Fibroblast of lung (primary cell): ENCODE measurements at regions not wholly inside any gene's neighbourhood (a gene's known extent, or its start where the extent isn't known, plus 50 kb on each side); places are given as distances from the start of the nearest gene placed in this dataset.
A peak's percentile ranks its signal among the peaks of the same experiment; 100 is the strongest.

Source experiments
- DNase-seq, 2 donors: peaks; one replicate each; pipeline versions ENCODE4 v3.0.0 to v3.0.0-alpha.2; 2010; ENCODE audit warnings: low read depth in 2 of 2
- H2AFZ ChIP-seq: 2 replicates; pipeline ENCODE4 v1.5.1; 2012; ENCODE audit warnings: low read length, control low read depth, inconsistent platforms
- H3K27ac ChIP-seq: 2 replicates; pipeline ENCODE4 v1.5.1; 2011; ENCODE audit warnings: low read length, control low read depth; ENCODE audit not compliant: insufficient read depth
- H3K27me3 ChIP-seq: 2 replicates; pipeline ENCODE4 v1.5.1; 2011; ENCODE audit warnings: mild to moderate bottlenecking, low read length; ENCODE audit not compliant: control insufficient read depth, insufficient read depth
- H3K36me3 ChIP-seq: 2 replicates; pipeline ENCODE4 v1.5.1; 2011; ENCODE audit warnings: low read length; ENCODE audit not compliant: control insufficient read depth, insufficient read depth
- H3K4me1 ChIP-seq: 2 replicates; pipeline ENCODE4 v1.5.1; 2011; ENCODE audit warnings: low read length; ENCODE audit not compliant: control insufficient read depth, insufficient read depth; ENCODE audit errors: extremely low read depth
- H3K4me2 ChIP-seq: 2 replicates; pipeline ENCODE4 v1.5.1; 2011; ENCODE audit warnings: low read length, control low read depth; ENCODE audit not compliant: insufficient read depth; ENCODE audit errors: extremely low read depth
- H3K4me3 ChIP-seq, 4 experiments: fragments of 200-600 bp in 1 of 4; sonication (generic) in 1 of 4; replicated peaks in 1 of 4; 2 replicates each; pipeline ENCODE4 v1.5.1; 2011 to 2016; ENCODE audit warnings: low read length in 4 of 4, low read depth in 3 of 4, mild to moderate bottlenecking in 3 of 4, control low read depth in 2 of 4, inconsistent platforms in 1 of 4, mixed read lengths in 1 of 4; ENCODE audit not compliant: insufficient read depth in 1 of 4; ENCODE audit errors: control extremely low read depth in 1 of 4
- H3K79me2 ChIP-seq: 2 replicates; pipeline ENCODE4 v1.5.1; 2012; ENCODE audit warnings: mild to moderate bottlenecking, low read length, inconsistent platforms; ENCODE audit not compliant: control insufficient read depth, insufficient read depth
- H3K9ac ChIP-seq: 2 replicates; pipeline ENCODE4 v1.5.1; 2011; ENCODE audit warnings: mild to moderate bottlenecking, low read length, control low read depth; ENCODE audit not compliant: insufficient read depth
- H3K9me3 ChIP-seq: 2 replicates; pipeline ENCODE4 v1.5.1; 2012; ENCODE audit warnings: low read depth, low read length; ENCODE audit not compliant: control insufficient read depth, insufficient read depth
- H4K20me1 ChIP-seq: 2 replicates; pipeline ENCODE4 v1.5.1; 2011; ENCODE audit warnings: low read length; ENCODE audit not compliant: control insufficient read depth, insufficient read depth; ENCODE audit errors: extremely low read depth
- CTCF ChIP-seq, 2 donors: IDR thresholded peaks in 1 of 2; conservative IDR thresholded peaks in 1 of 2; 1 replicate in 1 of 2; 2 replicates in 1 of 2; pipeline ENCODE4 v1.5.1; 2011 to 2012; ENCODE audit warnings: low read length in 2 of 2, control low read depth in 1 of 2, inconsistent platforms in 1 of 2, low read depth in 1 of 2, mild to moderate bottlenecking in 1 of 2
- EZH2 ChIP-seq: IDR thresholded peaks from 2 replicates; pipeline ENCODE4 v1.5.1; 2012; ENCODE audit warnings: low read length, control low read depth, mild to moderate bottlenecking; ENCODE audit errors: missing control alignments

GRCh38 chr7:42734568-42734967 is 177.3 kb downstream of the C7orf25 start:
- Histone ChIP-seq H3K9ac (no peak overlapping the region), H3K9me3 (no peaks in the 10 kb centered on the region), H4K20me1 (no peaks in the 10 kb centered on the region), H3K4me3 (no peak overlapping the region), H3K4me2 (no peak overlapping the region), H2AFZ (no peak overlapping the region), H3K4me1 (no peaks in the 10 kb centered on the region), H3K27me3 (no peaks in the 10 kb centered on the region), H3K27ac (no peak overlapping the region), H3K79me2 (no peaks in the 10 kb centered on the region), H3K36me3 (no peaks in the 10 kb centered on the region)
- no peak for TF ChIP-seq CTCF (conservative IDR thresholded peaks at IDR 0.05 in 1 of 2, IDR thresholded peaks at IDR 0.05 in 1 of 2; ENCODE audit: low read depth in 1 of 2, low read length in 2 of 2)
- TF ChIP-seq EZH2 = no peak
- DNase-seq = peak; percentile 8 to 61

GRCh38 chr7:42733040-42733439 is 178.8 kb downstream of the C7orf25 start:
- Histone ChIP-seq H4K20me1 (no peaks in the 10 kb centered on the region), H3K36me3 (no peaks in the 10 kb centered on the region), H3K9ac (no peak overlapping the region), H3K27ac (no peak overlapping the region), H3K9me3 (no peaks in the 10 kb centered on the region), H2AFZ (no peak overlapping the region), H3K79me2 (no peaks in the 10 kb centered on the region), H3K4me1 (no peaks in the 10 kb centered on the region), H3K4me3 (no peak overlapping the region), H3K27me3 (no peaks in the 10 kb centered on the region), H3K4me2 (no peak overlapping the region)
- DNase-seq = no peak
- TF ChIP-seq CTCF (conservative IDR thresholded peaks at IDR 0.05 in 1 of 2, IDR thresholded peaks at IDR 0.05 in 1 of 2; ENCODE audit: low read depth in 1 of 2, low read length in 2 of 2) (no peak), EZH2 (no peak)

- Histone ChIP-seq H3K9ac (no peak overlapping the region), H3K9me3 (no peaks in the 10 kb centered on the region), H3K4me3 (no peak overlapping the region), H3K27me3 (no peaks in the 10 kb centered on the region), H3K36me3 (no peaks in the 10 kb centered on the region), H4K20me1 (no peaks in the 10 kb centered on the region), H3K4me1 (no peaks in the 10 kb centered on the region), H3K4me2 (no peak overlapping the region), H3K79me2 (no peaks in the 10 kb centered on the region), H3K27ac (no peak overlapping the region), H2AFZ (no peak overlapping the region)
- TF ChIP-seq CTCF (conservative IDR thresholded peaks at IDR 0.05 in 1 of 2, IDR thresholded peaks at IDR 0.05 in 1 of 2; ENCODE audit: low read depth in 1 of 2, low read length in 2 of 2) (no peak), EZH2 (no peak)
- DNase-seq = no peak
Measured at GRCh38 chr7:42730586-42730985, 181.3 kb downstream of the C7orf25 start.
